T47D (cell line): ENCODE measurements at regions not wholly inside any gene's neighbourhood (a gene's known extent, or its start where the extent isn't known, plus 50 kb on each side); places are given as distances from the start of the nearest gene placed in this dataset.
"Not testable (repeated sequence)": the region's sequence is repeated elsewhere in the genome, so short reads cannot be mapped to it uniquely, and the experiment has no call there.

Experiments
- DNase-seq, 2 experiments: peaks; one replicate each; pipeline versions ENCODE4 v3.0.0 to v3.0.0-alpha.2; 2011 to 2012; ENCODE audit warnings: low read depth in 1 of 2, low spot score in 1 of 2
- JUND ChIP-seq: IDR thresholded peaks from 2 replicates; pipeline ENCODE4 v1.6.1; 2012; ENCODE audit warnings: low read depth
- in situ Hi-C: cut with HindIII; loops from 2 replicates; pipeline ENCODE4 v1.10.0; 2016; ENCODE audit warnings: low sequenced_read_pairs, low pct_unique_long_range_greater_than_20kb

DNA sequence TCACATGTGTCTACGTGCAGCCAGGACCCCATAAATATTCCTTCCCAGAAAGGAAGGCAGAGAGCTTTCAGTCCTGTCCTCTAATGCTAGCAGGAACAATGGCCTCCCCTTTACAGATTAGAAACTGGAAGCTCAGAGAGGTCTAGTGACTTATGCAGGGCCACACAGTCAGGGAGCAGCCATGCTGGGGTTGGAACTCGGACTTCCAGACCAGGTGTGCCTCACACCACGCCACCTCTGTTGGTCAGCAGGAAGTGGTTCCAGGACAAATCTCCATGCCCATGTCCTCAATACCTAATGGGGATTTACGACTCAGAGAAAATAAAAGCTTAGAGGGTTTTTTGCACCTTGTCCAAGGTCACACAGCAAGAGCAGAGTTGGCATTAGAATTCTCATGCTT, 378.9 kb downstream of the RPS24 start:
- in situ Hi-C loops, result no loop called here
- TF ChIP-seq JUND, result no peak
- DNase-seq, result no peak

GRCh38 chr10:78413076-78414055, 379.7 kb downstream of the RPS24 start:
- TF ChIP-seq JUND, result no peak
- in situ Hi-C loops, result no loop called here
- DNase-seq, result no peak

DNA sequence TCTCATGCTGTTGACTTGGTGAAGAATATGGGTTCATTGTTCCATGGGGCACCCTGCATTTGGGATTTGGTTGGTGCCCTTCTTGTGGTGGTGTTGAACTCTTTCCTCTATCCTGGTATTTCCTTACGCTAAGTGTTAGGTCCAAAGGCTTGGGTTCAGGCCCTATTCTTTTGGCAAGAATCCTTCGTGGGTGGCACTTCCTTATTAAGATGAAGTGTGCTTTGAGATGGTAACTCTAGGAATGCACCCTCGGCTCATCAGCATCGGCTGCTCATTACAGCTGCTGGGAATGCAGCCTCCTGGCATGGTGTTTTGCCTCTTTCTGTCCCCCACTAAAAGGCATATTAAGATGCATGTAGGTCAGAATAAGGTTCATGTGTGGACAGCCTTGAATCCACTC, 380.7 kb downstream of the RPS24 start:
- DNase-seq, result no peak
- no peak for TF ChIP-seq JUND
- in situ Hi-C loops, result no loop called here

- DNase-seq, result no peak
- in situ Hi-C loops, result no loop called here
- no peak for TF ChIP-seq JUND
These were observed 381.4 kb downstream of the RPS24 start for GRCh38 chr10:78415111-78415510.

GRCh38 chr10:78416031-78417011, 382.7 kb downstream of the RPS24 start:
- TF ChIP-seq JUND, result no peak
- in situ Hi-C loops, result no loop called here
- DNase-seq, result peak in 1 of 2 experiments; percentile 60

DNA sequence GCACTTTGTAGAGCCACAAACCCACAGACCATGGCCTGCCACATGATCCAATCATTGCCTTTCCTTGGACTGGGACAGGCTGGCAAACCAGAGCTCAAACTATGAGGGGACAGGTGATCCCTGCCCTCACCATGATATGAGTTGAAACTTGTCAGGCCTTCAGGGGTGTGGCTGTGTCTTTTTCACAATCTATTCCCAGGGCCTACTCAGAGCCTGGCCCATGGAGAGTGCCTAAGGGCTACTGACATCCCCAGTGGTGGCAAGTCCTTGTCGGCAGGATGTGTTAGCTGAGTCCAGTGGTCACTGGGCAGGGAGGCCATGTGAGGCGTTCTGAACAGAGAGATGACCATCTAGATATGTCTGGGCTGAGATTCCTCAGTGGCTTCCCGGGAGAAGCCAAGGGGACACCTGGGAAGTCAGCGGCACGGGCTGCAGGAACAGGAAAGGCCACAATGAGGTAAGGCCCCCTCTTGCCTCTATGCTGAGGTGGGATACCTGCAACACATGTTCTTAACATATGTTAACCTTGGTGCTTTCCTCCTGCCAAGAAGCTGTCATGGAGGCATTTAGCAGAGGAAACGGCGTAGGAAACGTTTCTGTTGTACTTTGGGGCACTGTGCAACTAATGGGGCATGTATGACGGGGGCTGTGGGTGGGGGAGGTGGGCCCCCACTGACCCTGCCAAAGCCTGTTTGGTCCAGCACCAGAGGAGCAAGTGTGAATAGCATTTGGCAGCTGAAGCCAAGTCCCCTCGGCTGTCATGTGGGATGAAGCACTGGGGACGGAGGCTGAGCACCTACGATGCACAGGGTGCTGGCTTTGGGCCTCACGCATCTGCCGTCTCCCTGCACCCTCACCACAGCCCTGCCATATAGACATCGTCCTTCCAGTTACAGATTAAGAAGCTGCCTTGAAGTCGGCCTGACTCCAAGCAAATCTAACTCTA, 384.0 kb downstream of the RPS24 start:
- no peak for TF ChIP-seq JUND
- no peak for DNase-seq
- in situ Hi-C loops, result no loop called here

GRCh38 chr10:78419481-78420265, 386.0 kb downstream of the RPS24 start:
- no peak for TF ChIP-seq JUND
- in situ Hi-C loops, result no loop called here
- DNase-seq, result no peak

DNA sequence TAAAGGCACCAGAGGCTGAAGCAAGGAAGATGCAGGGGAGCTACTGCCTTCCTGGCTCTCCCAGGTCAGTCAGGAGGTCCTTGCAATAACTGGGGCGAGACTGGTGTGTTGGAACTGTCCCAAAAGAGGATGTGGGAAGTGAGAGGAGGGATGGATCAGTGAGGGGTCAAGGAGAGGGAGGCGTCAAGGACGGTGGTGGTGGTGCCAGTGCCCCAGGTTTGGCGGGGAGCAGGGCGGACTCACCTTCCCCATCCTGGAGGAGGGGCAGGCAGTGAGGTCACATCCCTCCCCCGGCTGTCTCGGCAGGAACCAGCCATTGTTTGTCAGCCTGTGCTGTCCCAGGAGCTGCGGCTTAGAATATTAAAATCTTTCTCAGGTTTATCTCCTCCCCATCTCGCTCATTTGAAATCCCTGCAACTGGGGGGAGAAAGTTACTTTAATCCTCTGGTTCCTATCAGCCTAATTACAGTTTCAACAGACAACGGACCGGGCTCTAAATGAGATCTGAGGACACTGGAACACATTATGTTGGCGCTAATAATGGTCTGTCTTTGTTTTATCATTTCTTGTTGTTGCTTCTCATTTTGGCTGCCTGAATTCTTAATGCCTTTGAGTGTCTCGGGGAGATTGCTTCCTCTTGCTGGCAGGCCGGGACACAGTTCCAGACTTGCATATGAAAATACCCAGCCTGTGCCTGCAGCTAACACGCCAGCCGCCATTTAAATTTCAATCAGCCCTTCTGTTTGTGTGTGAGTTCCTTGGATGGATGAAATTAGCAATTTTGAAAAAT, 387.5 kb downstream of the RPS24 start:
- TF ChIP-seq JUND, result no peak
- in situ Hi-C loops, result no loop called here
- DNase-seq, result no peak

DNA sequence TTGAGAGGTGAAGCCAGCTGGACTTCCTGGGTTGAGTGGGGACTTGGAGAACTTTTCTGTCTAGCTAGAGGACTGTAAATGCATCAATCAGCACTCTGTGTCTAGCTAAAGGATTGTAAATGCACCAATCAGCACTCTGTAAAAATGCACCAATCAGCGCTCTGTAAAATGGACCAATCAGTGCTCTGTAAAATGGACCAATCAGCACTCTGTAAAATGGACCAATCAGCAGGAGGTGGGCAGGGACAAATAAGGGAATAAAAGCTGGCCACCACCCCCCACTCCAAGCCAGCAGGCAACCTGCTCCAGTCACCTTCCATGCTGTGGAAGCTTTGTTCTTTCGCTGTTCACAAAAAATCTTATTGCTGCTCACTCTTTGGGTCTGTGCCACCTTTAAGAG, 390.4 kb downstream of the RPS24 start:
- in situ Hi-C loops, DNase-seq: not testable (repeated sequence)

- in situ Hi-C loops, result no loop called here
- DNase-seq, result peak in 1 of 2 experiments; percentile 42
- TF ChIP-seq JUND, result no peak
These were observed 391.1 kb downstream of the RPS24 start for GRCh38 chr10:78424723-78425122.
